ENCODE measurements at regions not wholly inside any gene's neighbourhood (a gene's known extent, or its start where the extent isn't known, plus 50 kb on each side); places are given as distances from the start of the nearest gene placed in this dataset.

- DNase-seq: no peak
These were observed 98.5 kb upstream of the FAM9C start for GRCh38 chrX:13142891-13143290.

GRCh38 chrX:13140007-13140406 is 95.6 kb upstream of the FAM9C start:
- DNase-seq: no peak

GRCh38 chrX:13131396-13132137 is 87.1 kb upstream of the FAM9C start:
- no peak for DNase-seq

- no peak for DNase-seq
These were observed 86.4 kb upstream of the FAM9C start for GRCh38 chrX:13130816-13131215.

- DNase-seq: no peak
These were observed 83.7 kb upstream of the FAM9C start for GRCh38 chrX:13128104-13128503.

- peak; percentile 36 for DNase-seq
These were observed 82.4 kb upstream of the FAM9C start for GRCh38 chrX:13126775-13127174.

- no peak for DNase-seq
These were observed 80.8 kb upstream of the FAM9C start for GRCh38 chrX:13125188-13125587.

GRCh38 chrX:13123857-13124345 is 79.5 kb upstream of the FAM9C start:
- no peak for DNase-seq

GRCh38 chrX:13123247-13123856 is 78.9 kb upstream of the FAM9C start:
- DNase-seq: no peak

GRCh38 chrX:13121020-13121555 is 76.7 kb upstream of the FAM9C start:
- no peak for DNase-seq

- DNase-seq: peak; percentile 79
These were observed 75.6 kb upstream of the FAM9C start for GRCh38 chrX:13120017-13120416.

GRCh38 chrX:13119386-13119785 is 75.0 kb upstream of the FAM9C start:
- no peak for DNase-seq

GRCh38 chrX:13115146-13115855 is 70.9 kb upstream of the FAM9C start:
- no peak for DNase-seq

GRCh38 chrX:13112499-13112898 is 68.1 kb upstream of the FAM9C start:
- DNase-seq: no peak

GRCh38 chrX:13110433-13111324 is 66.3 kb upstream of the FAM9C start:
- DNase-seq: no peak

- DNase-seq: no peak
These were observed 65.4 kb upstream of the FAM9C start for GRCh38 chrX:13109817-13110216.

- DNase-seq: no peak
These were observed 59.5 kb upstream of the FAM9C start for GRCh38 chrX:13103914-13104274.

- no peak for DNase-seq
These were observed 58.9 kb upstream of the FAM9C start for GRCh38 chrX:13103188-13103913.

GRCh38 chrX:13102636-13103035 is 58.2 kb upstream of the FAM9C start:
- no peak for DNase-seq

- peak; percentile 18 for DNase-seq
These were observed 57.2 kb upstream of the FAM9C start for GRCh38 chrX:13101441-13102139.

- DNase-seq: no peak
These were observed 54.7 kb upstream of the FAM9C start for GRCh38 chrX:13099121-13099520.

Measured in kidney glomerular epithelial cell (primary cell).